ENCODE measurements at regions not wholly inside any gene's neighbourhood (a gene's known extent, or its start where the extent isn't known, plus 50 kb on each side); places are given as distances from the start of the nearest gene placed in this dataset.

DNA sequence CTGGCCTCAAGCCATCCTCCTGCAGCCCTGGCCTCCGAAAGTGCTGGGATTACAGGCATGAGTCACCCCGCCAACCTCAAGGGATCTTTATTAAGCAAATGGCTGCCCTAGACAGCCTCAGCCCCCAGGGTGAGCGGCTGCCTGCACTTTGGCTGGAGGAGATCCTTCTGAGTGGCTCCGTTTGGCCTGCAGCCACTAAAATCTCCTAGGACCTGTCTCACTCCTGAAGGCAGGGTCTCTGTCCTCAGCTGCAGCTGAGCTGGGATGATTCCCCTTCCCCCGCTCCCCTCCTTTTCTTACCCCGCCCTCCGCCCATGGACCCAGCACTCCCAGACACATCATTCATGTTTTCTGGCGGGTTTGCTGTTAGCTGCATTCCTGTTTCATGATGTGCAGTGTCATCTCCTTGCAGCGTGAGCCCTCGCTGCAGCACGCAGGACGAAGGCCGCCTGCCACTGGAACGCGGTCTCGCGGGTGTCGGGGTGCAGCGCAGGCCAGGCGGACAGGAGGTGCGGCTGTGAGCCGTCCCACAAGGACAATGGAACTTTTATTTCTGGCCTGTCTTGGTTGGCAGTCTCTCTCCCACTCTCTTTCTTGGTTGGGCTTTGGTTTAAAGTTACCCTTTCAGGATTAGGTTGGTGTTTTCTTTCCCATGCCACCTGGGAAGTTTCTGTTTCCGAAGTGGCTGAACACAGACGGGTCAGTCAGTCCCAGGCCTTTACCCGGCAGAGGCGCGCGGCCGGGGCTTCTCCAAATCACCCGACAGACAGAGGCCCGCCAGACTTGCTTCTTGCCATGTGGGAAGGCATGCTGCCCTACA, 137.1 kb downstream of the FOXD1 start:
- TF ChIP-seq, protein P1, sequence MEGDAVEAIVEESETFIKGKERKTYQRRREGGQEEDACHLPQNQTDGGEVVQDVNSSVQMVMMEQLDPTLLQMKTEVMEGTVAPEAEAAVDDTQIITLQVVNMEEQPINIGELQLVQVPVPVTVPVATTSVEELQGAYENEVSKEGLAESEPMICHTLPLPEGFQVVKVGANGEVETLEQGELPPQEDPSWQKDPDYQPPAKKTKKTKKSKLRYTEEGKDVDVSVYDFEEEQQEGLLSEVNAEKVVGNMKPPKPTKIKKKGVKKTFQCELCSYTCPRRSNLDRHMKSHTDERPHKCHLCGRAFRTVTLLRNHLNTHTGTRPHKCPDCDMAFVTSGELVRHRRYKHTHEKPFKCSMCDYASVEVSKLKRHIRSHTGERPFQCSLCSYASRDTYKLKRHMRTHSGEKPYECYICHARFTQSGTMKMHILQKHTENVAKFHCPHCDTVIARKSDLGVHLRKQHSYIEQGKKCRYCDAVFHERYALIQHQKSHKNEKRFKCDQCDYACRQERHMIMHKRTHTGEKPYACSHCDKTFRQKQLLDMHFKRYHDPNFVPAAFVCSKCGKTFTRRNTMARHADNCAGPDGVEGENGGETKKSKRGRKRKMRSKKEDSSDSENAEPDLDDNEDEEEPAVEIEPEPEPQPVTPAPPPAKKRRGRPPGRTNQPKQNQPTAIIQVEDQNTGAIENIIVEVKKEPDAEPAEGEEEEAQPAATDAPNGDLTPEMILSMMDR (IDR thresholded peaks at IDR 0.05; ENCODE audit: low read depth, low read length, poor library complexity, severe bottlenecking), result no peak
- no peak for TF ChIP-seq EZH2phosphoT487 (IDR thresholded peaks at IDR 0.05; ENCODE audit: borderline replicate concordance, low read length)
- Histone ChIP-seq H3K4me3 (ENCODE audit: low read length) (no peak overlapping the region), H4K20me1 (ENCODE audit: control insufficient read depth, insufficient read depth, low read depth, low read length) (no peaks in the 10 kb centered on the region), H3K79me2 (ENCODE audit: control insufficient read depth, low read length) (no peaks in the 10 kb centered on the region), H3K36me3 (ENCODE audit: control insufficient read depth, low read length) (no peaks in the 10 kb centered on the region), H3K9me2 (replicated peaks; ENCODE audit: control insufficient read depth, low read length) (no peaks in the 10 kb centered on the region), H3K9me3 (ENCODE audit: control insufficient read depth, insufficient read depth, low read length) (no peaks in the 10 kb centered on the region), H3K27ac (ENCODE audit: low read depth, low read length) (no peak overlapping the region), H3K4me1 (ENCODE audit: control insufficient read depth, low read length) (no peaks in the 10 kb centered on the region), H3K27me3 (ENCODE audit: control insufficient read depth, low read length) (peaks cover 6% of the 10 kb centered on the region), H3F3A (ENCODE audit: control insufficient read depth, insufficient read depth) (no peaks in the 10 kb centered on the region), H3K4me2 (ENCODE audit: low read length) (no peak overlapping the region)

- Histone ChIP-seq H3K27me3 (ENCODE audit: control insufficient read depth, low read length) (peaks cover 4% of the 10 kb centered on the region), H3K9me2 (replicated peaks; ENCODE audit: control insufficient read depth, low read length) (no peaks in the 10 kb centered on the region), H3F3A (ENCODE audit: control insufficient read depth, insufficient read depth) (no peaks in the 10 kb centered on the region), H3K79me2 (ENCODE audit: control insufficient read depth, low read length) (no peaks in the 10 kb centered on the region), H3K4me3 (ENCODE audit: low read length) (no peak overlapping the region), H3K36me3 (ENCODE audit: control insufficient read depth, low read length) (no peaks in the 10 kb centered on the region), H3K4me1 (ENCODE audit: control insufficient read depth, low read length) (no peaks in the 10 kb centered on the region), H3K27ac (ENCODE audit: low read depth, low read length) (no peak overlapping the region), H3K4me2 (ENCODE audit: low read length) (no peak overlapping the region), H4K20me1 (ENCODE audit: control insufficient read depth, insufficient read depth, low read depth, low read length) (no peaks in the 10 kb centered on the region), H3K9me3 (ENCODE audit: control insufficient read depth, insufficient read depth, low read length) (no peaks in the 10 kb centered on the region)
- TF ChIP-seq, protein P1 (IDR thresholded peaks at IDR 0.05; ENCODE audit: low read depth, low read length, poor library complexity, severe bottlenecking), result no peak
- TF ChIP-seq EZH2phosphoT487 (IDR thresholded peaks at IDR 0.05; ENCODE audit: borderline replicate concordance, low read length), result no peak
Measured at GRCh38 chr5:73307645-73308355, 134.8 kb downstream of the TMEM174 start.

DNA sequence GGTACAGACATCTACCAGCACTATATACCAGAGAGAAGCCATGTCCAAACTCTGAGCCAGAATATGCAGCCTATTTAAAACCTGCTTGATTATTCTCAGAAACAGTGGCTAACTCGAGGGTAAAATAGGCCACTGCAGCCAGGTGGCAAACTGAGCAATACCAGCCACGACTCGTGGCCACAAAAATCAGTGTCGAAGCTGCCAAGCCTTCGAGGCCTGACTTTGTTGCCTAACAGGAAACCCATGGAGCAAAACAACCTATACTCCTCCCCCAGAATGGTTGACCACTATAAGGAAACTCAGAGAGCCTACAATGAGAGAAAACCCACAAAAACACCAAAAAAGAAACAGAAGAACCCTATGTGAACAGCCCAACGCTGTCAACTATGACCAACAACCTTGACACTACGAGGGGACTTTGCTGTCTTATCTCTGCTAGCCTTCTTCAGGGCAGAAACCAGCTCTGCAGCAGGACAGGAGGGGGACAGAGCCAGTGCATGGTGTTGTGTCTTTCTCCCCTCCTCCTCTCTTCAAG, 133.8 kb downstream of the TMEM174 start:
- no peak overlapping the region for H3K4me3 ChIP-seq (ENCODE audit: low read length)
- no peaks in the 10 kb centered on the region; the same call in 1 of the 2 replicates for H3K27me3 ChIP-seq (ENCODE audit: control insufficient read depth, low read length)
- H3K36me3 ChIP-seq (ENCODE audit: control insufficient read depth, low read length), result no peaks in the 10 kb centered on the region
- no peak for TF ChIP-seq EZH2phosphoT487 (IDR thresholded peaks at IDR 0.05; ENCODE audit: borderline replicate concordance, low read length)
- TF ChIP-seq, protein P1 (IDR thresholded peaks at IDR 0.05; ENCODE audit: low read depth, low read length, poor library complexity, severe bottlenecking), result no peak
- no peaks in the 10 kb centered on the region for H3F3A ChIP-seq (ENCODE audit: control insufficient read depth, insufficient read depth)
- no peaks in the 10 kb centered on the region for H4K20me1 ChIP-seq (ENCODE audit: control insufficient read depth, insufficient read depth, low read depth, low read length)
- H3K27ac ChIP-seq (ENCODE audit: low read depth, low read length), result no peak overlapping the region
- H3K79me2 ChIP-seq (ENCODE audit: control insufficient read depth, low read length), result no peaks in the 10 kb centered on the region
- no peaks in the 10 kb centered on the region for H3K9me2 ChIP-seq (replicated peaks; ENCODE audit: control insufficient read depth, low read length)
- no peak overlapping the region for H3K4me2 ChIP-seq (ENCODE audit: low read length)
- H3K9me3 ChIP-seq (ENCODE audit: control insufficient read depth, insufficient read depth, low read length), result no peaks in the 10 kb centered on the region
- H3K4me1 ChIP-seq (ENCODE audit: control insufficient read depth, low read length), result no peaks in the 10 kb centered on the region
